WTC11 (cell line): ENCODE measurements at regions not wholly inside any gene's neighbourhood (a gene's known extent, or its start where the extent isn't known, plus 50 kb on each side); places are given as distances from the start of the nearest gene placed in this dataset.

Experiments used
- ATAC-seq: fragments of 200-7000 bp; cut with Tn5 transposase; 2 replicates; pipeline ENCODE4 v1.10.0; 2021; ENCODE audit warnings: mild to moderate bottlenecking, moderate library complexity
- CTCF ChIA-PET: fragments of 300-600 bp; sonication (Branson Sonifier 250); formaldehyde crosslinking; loops from one replicate; lab custom pipeline; 2021; ENCODE audit warnings: antibody characterized with exemption; lab: Charles Lee
- POLR2A ChIA-PET: fragments of 350-600 bp; sonication (Branson Sonifier 250); formaldehyde crosslinking; loops from one replicate; lab custom pipeline; 2021; ENCODE audit warnings: antibody characterized with exemption; lab: Charles Lee
- DNase-seq: peaks from one replicate; pipeline ENCODE4 v3.0.0; 2021; ENCODE audit warnings: low spot score
- H3K27ac Mint-ChIP-seq: 2 replicates; pipeline ENCODE4 v1.8.0; 2021; ENCODE audit warnings: mixed read lengths
- H3K27me3 Mint-ChIP-seq: 2 replicates; pipeline ENCODE4 v1.8.0; 2021; ENCODE audit warnings: low read depth, mild to moderate bottlenecking, moderate library complexity, mixed read lengths
- H3K36me3 Mint-ChIP-seq: 2 replicates; pipeline ENCODE4 v1.8.0; 2021; ENCODE audit warnings: mixed read lengths
- H3K4me1 Mint-ChIP-seq: 2 replicates; pipeline ENCODE4 v1.8.0; 2022; ENCODE audit warnings: mixed read lengths
- H3K4me3 Mint-ChIP-seq: 2 replicates; pipeline ENCODE4 v1.8.0; 2021; ENCODE audit warnings: mild to moderate bottlenecking, moderate library complexity, mixed read lengths
- H3K9me3 Mint-ChIP-seq: 2 replicates; pipeline ENCODE4 v1.8.0; 2021; ENCODE audit warnings: mixed read lengths
- ATF1 ChIP-seq: sonication (generic); formaldehyde crosslinking; IDR thresholded peaks from 2 replicates; pipeline ENCODE4 v1.8.1; 2023; ENCODE audit warnings: mild to moderate bottlenecking, moderate library complexity, missing genetic modification reagents
- CREB1 ChIP-seq: sonication (generic); formaldehyde crosslinking; IDR thresholded peaks from 2 replicates; pipeline ENCODE4 v1.8.0; 2023; ENCODE audit warnings: mild to moderate bottlenecking, missing genetic modification reagents
- ESRRA ChIP-seq: sonication (generic); formaldehyde crosslinking; IDR thresholded peaks from 2 replicates; pipeline ENCODE4 v1.8.1; 2022; ENCODE audit warnings: mild to moderate bottlenecking, missing genetic modification reagents, borderline replicate concordance
- FOXP1 ChIP-seq: sonication (generic); formaldehyde crosslinking; IDR thresholded peaks from 2 replicates; pipeline ENCODE4 v1.8.0; 2022; ENCODE audit warnings: missing genetic modification reagents, mild to moderate bottlenecking, moderate library complexity, borderline replicate concordance
- GABPB1 ChIP-seq: sonication (generic); formaldehyde crosslinking; IDR thresholded peaks from 2 replicates; pipeline ENCODE4 v1.8.1; 2023; ENCODE audit warnings: mild to moderate bottlenecking, missing genetic modification reagents
- KAT7 ChIP-seq: sonication (generic); formaldehyde crosslinking; IDR thresholded peaks from 2 replicates; pipeline ENCODE4 v1.8.1; 2023; ENCODE audit warnings: missing genetic modification reagents, mild to moderate bottlenecking, borderline replicate concordance
- NR3C1 ChIP-seq: sonication (generic); formaldehyde crosslinking; conservative IDR thresholded peaks from 2 replicates; pipeline ENCODE4 v1.8.1; 2023; ENCODE audit warnings: low read depth, mild to moderate bottlenecking, missing genetic modification reagents
- RELA ChIP-seq: sonication (generic); formaldehyde crosslinking; IDR thresholded peaks from 2 replicates; pipeline ENCODE4 v1.8.1; 2022; ENCODE audit warnings: missing genetic modification reagents, mild to moderate bottlenecking, borderline replicate concordance
- SMAD3 ChIP-seq: sonication (generic); formaldehyde crosslinking; IDR thresholded peaks from 2 replicates; pipeline ENCODE4 v1.8.0; 2022; ENCODE audit warnings: missing genetic modification reagents, mild to moderate bottlenecking, borderline replicate concordance
- TEAD4 ChIP-seq: sonication (generic); formaldehyde crosslinking; IDR thresholded peaks from 2 replicates; pipeline ENCODE4 v1.8.0; 2022; ENCODE audit warnings: mild to moderate bottlenecking, missing genetic modification reagents
- TP53 ChIP-seq: sonication (generic); formaldehyde crosslinking; IDR thresholded peaks from 2 replicates; pipeline ENCODE4 v1.8.1; 2023; ENCODE audit warnings: mild to moderate bottlenecking, missing genetic modification reagents
- ZNF671 ChIP-seq: fragments of 250-450 bp; sonication (Bioruptor Pico); IDR thresholded peaks from 2 replicates; pipeline ENCODE4 v1.8.0; 2021; ENCODE audit warnings: mild to moderate bottlenecking
- TF ChIP-seq, protein P1 (sequence below): sonication (generic); formaldehyde crosslinking; conservative IDR thresholded peaks from 2 replicates; pipeline ENCODE4 v1.8.1; 2022; ENCODE audit warnings: mild to moderate bottlenecking, missing genetic modification reagents
- TF ChIP-seq, protein P2 (sequence below): sonication (generic); formaldehyde crosslinking; IDR thresholded peaks from 2 replicates; pipeline ENCODE4 v1.8.1; 2022; ENCODE audit warnings: mild to moderate bottlenecking, moderate library complexity, missing genetic modification reagents
- TF ChIP-seq, protein P3 (sequence below): sonication (generic); formaldehyde crosslinking; IDR thresholded peaks from 2 replicates; pipeline ENCODE4 v1.8.1; 2023; ENCODE audit warnings: mild to moderate bottlenecking, moderate library complexity, missing genetic modification reagents
- TF ChIP-seq, protein P4 (sequence below): fragments of 200-600 bp; IDR thresholded peaks from 2 replicates; pipeline ENCODE4 v1.8.0; 2022; ENCODE audit warnings: antibody characterized with exemption
- TF ChIP-seq, protein P5 (sequence below): fragments of 250-450 bp; sonication (Bioruptor Pico); IDR thresholded peaks from 2 replicates; pipeline ENCODE4 v1.8.0; 2021; ENCODE audit warnings: mild to moderate bottlenecking
- TF ChIP-seq, protein P6 (sequence below): sonication (generic); formaldehyde crosslinking; IDR thresholded peaks from 2 replicates; pipeline ENCODE4 v1.8.1; 2023; ENCODE audit warnings: mild to moderate bottlenecking, missing genetic modification reagents
- TF ChIP-seq, protein P7 (sequence below): sonication (generic); formaldehyde crosslinking; IDR thresholded peaks from 2 replicates; pipeline ENCODE4 v1.8.0; 2022; ENCODE audit warnings: mild to moderate bottlenecking, missing genetic modification reagents
- TF ChIP-seq, protein P8 (sequence below): fragments of 250-450 bp; sonication (Bioruptor Pico); IDR thresholded peaks from 2 replicates; pipeline ENCODE4 v1.9.0; 2021; ENCODE audit warnings: mild to moderate bottlenecking, borderline replicate concordance

DNA sequence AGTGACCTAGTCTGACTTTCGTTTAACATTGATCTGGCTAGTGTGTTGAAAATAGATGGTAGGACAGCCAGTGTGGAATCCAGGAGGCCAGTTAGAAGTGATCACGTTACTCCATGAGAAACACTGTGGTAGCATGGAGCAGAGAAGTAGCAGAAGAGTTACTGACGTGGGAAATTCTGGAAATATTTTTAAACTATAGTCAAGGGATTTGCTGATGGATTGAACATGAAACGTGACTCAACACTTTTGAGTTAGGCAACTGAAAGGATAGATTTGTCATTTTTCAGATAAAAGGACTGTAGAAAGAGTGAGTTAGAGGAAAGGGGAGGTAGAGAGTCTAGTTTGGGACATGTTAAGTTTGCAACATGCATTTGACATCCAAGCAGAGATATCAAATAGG lies 130.4 kb downstream of the IRS1 start (continued):
- TF ChIP-seq, protein P1, sequence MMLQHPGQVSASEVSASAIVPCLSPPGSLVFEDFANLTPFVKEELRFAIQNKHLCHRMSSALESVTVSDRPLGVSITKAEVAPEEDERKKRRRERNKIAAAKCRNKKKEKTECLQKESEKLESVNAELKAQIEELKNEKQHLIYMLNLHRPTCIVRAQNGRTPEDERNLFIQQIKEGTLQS (CRISPR knock-in tag), result no peak
- TF ChIP-seq RELA (CRISPR knock-in tag), result no peak
- no peak for TF ChIP-seq ATF1

DNA sequence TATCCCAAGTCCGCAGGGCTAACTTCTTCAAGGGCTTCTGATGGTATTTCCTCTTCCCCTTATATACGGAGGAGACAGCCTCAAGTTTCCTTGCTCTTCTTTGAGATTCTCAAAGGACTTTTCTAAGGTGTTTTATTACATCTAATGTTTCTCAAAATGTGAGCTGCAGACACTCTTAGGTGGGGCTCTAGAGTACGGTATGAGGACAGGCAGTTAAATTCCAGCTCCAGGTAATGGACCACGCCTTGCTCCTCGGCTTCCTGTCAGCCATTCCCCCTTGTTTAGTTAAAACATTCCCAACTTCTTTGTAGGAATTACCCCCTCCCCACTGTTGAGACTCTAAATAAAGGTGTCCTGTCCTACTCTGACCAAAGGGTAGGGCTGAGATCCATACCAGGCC lies 131.9 kb downstream of the IRS1 start:
- no peaks in the 10 kb centered on the region; the same call in 1 of the 2 replicates for H3K27me3 Mint-ChIP-seq
- H3K36me3 Mint-ChIP-seq, result no peaks in the 10 kb centered on the region
- ATAC-seq (no peak), DNase-seq (no peak)
- POLR2A ChIA-PET, result no interaction called here
- TF ChIP-seq, protein P2, sequence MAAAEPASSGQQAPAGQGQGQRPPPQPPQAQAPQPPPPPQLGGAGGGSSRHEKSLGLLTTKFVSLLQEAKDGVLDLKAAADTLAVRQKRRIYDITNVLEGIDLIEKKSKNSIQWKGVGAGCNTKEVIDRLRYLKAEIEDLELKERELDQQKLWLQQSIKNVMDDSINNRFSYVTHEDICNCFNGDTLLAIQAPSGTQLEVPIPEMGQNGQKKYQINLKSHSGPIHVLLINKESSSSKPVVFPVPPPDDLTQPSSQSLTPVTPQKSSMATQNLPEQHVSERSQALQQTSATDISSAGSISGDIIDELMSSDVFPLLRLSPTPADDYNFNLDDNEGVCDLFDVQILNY (CRISPR knock-in tag), result no peak
- TF ChIP-seq, protein P3, sequence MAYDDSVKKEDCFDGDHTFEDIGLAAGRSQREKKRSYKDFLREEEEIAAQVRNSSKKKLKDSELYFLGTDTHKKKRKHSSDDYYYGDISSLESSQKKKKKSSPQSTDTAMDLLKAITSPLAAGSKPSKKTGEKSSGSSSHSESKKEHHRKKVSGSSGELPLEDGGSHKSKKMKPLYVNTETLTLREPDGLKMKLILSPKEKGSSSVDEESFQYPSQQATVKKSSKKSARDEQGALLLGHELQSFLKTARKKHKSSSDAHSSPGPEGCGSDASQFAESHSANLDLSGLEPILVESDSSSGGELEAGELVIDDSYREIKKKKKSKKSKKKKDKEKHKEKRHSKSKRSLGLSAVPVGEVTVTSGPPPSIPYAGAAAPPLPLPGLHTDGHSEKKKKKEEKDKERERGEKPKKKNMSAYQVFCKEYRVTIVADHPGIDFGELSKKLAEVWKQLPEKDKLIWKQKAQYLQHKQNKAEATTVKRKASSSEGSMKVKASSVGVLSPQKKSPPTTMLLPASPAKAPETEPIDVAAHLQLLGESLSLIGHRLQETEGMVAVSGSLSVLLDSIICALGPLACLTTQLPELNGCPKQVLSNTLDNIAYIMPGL (CRISPR knock-in tag), result no peak
- TF ChIP-seq SMAD3 (CRISPR knock-in tag) (no peak), ESRRA (CRISPR knock-in tag) (no peak), CREB1 (CRISPR knock-in tag) (no peak), GABPB1 (no peak), KAT7 (CRISPR knock-in tag) (no peak), TEAD4 (no peak), NR3C1 (CRISPR knock-in tag) (no peak), FOXP1 (CRISPR knock-in tag) (no peak), TP53 (CRISPR knock-in tag) (no peak), ZNF671 (CRISPR knock-in tag) (no peak)
- TF ChIP-seq, protein P4, sequence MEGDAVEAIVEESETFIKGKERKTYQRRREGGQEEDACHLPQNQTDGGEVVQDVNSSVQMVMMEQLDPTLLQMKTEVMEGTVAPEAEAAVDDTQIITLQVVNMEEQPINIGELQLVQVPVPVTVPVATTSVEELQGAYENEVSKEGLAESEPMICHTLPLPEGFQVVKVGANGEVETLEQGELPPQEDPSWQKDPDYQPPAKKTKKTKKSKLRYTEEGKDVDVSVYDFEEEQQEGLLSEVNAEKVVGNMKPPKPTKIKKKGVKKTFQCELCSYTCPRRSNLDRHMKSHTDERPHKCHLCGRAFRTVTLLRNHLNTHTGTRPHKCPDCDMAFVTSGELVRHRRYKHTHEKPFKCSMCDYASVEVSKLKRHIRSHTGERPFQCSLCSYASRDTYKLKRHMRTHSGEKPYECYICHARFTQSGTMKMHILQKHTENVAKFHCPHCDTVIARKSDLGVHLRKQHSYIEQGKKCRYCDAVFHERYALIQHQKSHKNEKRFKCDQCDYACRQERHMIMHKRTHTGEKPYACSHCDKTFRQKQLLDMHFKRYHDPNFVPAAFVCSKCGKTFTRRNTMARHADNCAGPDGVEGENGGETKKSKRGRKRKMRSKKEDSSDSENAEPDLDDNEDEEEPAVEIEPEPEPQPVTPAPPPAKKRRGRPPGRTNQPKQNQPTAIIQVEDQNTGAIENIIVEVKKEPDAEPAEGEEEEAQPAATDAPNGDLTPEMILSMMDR, result no peak
- TF ChIP-seq, protein P5, sequence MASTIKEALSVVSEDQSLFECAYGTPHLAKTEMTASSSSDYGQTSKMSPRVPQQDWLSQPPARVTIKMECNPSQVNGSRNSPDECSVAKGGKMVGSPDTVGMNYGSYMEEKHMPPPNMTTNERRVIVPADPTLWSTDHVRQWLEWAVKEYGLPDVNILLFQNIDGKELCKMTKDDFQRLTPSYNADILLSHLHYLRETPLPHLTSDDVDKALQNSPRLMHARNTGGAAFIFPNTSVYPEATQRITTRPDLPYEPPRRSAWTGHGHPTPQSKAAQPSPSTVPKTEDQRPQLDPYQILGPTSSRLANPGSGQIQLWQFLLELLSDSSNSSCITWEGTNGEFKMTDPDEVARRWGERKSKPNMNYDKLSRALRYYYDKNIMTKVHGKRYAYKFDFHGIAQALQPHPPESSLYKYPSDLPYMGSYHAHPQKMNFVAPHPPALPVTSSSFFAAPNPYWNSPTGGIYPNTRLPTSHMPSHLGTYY (CRISPR knock-in tag), result no peak
- TF ChIP-seq, protein P6, sequence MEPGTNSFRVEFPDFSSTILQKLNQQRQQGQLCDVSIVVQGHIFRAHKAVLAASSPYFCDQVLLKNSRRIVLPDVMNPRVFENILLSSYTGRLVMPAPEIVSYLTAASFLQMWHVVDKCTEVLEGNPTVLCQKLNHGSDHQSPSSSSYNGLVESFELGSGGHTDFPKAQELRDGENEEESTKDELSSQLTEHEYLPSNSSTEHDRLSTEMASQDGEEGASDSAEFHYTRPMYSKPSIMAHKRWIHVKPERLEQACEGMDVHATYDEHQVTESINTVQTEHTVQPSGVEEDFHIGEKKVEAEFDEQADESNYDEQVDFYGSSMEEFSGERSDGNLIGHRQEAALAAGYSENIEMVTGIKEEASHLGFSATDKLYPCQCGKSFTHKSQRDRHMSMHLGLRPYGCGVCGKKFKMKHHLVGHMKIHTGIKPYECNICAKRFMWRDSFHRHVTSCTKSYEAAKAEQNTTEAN (CRISPR knock-in tag), result no peak
- TF ChIP-seq, protein P7, sequence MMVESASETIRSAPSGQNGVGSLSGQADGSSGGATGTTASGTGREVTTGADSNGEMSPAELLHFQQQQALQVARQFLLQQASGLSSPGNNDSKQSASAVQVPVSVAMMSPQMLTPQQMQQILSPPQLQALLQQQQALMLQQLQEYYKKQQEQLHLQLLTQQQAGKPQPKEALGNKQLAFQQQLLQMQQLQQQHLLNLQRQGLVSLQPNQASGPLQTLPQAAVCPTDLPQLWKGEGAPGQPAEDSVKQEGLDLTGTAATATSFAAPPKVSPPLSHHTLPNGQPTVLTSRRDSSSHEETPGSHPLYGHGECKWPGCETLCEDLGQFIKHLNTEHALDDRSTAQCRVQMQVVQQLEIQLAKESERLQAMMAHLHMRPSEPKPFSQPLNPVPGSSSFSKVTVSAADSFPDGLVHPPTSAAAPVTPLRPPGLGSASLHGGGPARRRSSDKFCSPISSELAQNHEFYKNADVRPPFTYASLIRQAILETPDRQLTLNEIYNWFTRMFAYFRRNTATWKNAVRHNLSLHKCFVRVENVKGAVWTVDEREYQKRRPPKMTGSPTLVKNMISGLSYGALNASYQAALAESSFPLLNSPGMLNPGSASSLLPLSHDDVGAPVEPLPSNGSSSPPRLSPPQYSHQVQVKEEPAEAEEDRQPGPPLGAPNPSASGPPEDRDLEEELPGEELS (CRISPR knock-in tag), result no peak
- TF ChIP-seq, protein P8, sequence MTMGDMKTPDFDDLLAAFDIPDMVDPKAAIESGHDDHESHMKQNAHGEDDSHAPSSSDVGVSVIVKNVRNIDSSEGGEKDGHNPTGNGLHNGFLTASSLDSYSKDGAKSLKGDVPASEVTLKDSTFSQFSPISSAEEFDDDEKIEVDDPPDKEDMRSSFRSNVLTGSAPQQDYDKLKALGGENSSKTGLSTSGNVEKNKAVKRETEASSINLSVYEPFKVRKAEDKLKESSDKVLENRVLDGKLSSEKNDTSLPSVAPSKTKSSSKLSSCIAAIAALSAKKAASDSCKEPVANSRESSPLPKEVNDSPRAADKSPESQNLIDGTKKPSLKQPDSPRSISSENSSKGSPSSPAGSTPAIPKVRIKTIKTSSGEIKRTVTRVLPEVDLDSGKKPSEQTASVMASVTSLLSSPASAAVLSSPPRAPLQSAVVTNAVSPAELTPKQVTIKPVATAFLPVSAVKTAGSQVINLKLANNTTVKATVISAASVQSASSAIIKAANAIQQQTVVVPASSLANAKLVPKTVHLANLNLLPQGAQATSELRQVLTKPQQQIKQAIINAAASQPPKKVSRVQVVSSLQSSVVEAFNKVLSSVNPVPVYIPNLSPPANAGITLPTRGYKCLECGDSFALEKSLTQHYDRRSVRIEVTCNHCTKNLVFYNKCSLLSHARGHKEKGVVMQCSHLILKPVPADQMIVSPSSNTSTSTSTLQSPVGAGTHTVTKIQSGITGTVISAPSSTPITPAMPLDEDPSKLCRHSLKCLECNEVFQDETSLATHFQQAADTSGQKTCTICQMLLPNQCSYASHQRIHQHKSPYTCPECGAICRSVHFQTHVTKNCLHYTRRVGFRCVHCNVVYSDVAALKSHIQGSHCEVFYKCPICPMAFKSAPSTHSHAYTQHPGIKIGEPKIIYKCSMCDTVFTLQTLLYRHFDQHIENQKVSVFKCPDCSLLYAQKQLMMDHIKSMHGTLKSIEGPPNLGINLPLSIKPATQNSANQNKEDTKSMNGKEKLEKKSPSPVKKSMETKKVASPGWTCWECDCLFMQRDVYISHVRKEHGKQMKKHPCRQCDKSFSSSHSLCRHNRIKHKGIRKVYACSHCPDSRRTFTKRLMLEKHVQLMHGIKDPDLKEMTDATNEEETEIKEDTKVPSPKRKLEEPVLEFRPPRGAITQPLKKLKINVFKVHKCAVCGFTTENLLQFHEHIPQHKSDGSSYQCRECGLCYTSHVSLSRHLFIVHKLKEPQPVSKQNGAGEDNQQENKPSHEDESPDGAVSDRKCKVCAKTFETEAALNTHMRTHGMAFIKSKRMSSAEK (CRISPR knock-in tag), result no peak
- no peaks in the 10 kb centered on the region; the same call in 1 of the 2 replicates for H3K9me3 Mint-ChIP-seq
- no peak overlapping the region for H3K27ac Mint-ChIP-seq
- CTCF ChIA-PET, result no interaction called here
- H3K4me3 Mint-ChIP-seq, result no peak overlapping the region
- H3K4me1 Mint-ChIP-seq, result peaks cover 6% of the 10 kb centered on the region
